Kidney (tissue), 13 donors: ENCODE measurements at regions not wholly inside any gene's neighbourhood (a gene's known extent, or its start where the extent isn't known, plus 50 kb on each side); places are given as distances from the start of the nearest gene placed in this dataset.
A peak's percentile ranks its signal among the peaks of the same experiment; 100 is the strongest.

Experiments
- DNase-seq, 5 donors: peaks; one replicate each; pipeline ENCODE4 v3.0.0-alpha.2; 2013 to 2020
- FAIRE-seq: peaks from 2 replicates; lab custom pipeline; 2012; peaks lifted over from hg19 to GRCh38; lab: Jason Lieb, UNC
- H3K27ac ChIP-seq, 2 donors: one replicate each; pipeline ENCODE4 v1.7.0; 2013; ENCODE audit warnings: low read depth in 2 of 2, low read length in 2 of 2, inconsistent platforms in 1 of 2
- H3K27me3 ChIP-seq: one replicate; pipeline ENCODE4 v1.7.1; 2013; ENCODE audit warnings: low read length, inconsistent platforms; ENCODE audit not compliant: control insufficient read depth, insufficient read depth
- H3K36me3 ChIP-seq, 3 donors: one replicate each; pipeline versions ENCODE4 v1.7.0 to v1.7.1; 2013; ENCODE audit warnings: low read length in 3 of 3, control low read depth in 1 of 3, inconsistent platforms in 1 of 3; ENCODE audit not compliant: insufficient read depth in 3 of 3, control insufficient read depth in 2 of 3
- H3K4me1 ChIP-seq, 3 donors: one replicate each; pipeline versions ENCODE4 v1.7.0 to v1.7.1; 2013; ENCODE audit warnings: low read length in 3 of 3, inconsistent platforms in 1 of 3, low read depth in 1 of 3; ENCODE audit not compliant: control insufficient read depth in 2 of 3, insufficient read depth in 2 of 3
- H3K4me3 ChIP-seq, 3 donors: one replicate each; pipeline versions ENCODE4 v1.7.0 to v1.8.1; 2013; ENCODE audit warnings: low read length in 3 of 3, control low read depth in 1 of 3, inconsistent platforms in 1 of 3
- H3K9ac ChIP-seq, 3 donors: one replicate each; pipeline versions ENCODE4 v1.7.0 to v1.7.1; 2013; ENCODE audit warnings: low read length in 3 of 3, control low read depth in 1 of 3, inconsistent platforms in 1 of 3
- H3K9me3 ChIP-seq, 3 donors: one replicate each; pipeline versions ENCODE4 v1.7.0 to v1.7.1; 2013; ENCODE audit warnings: low read length in 3 of 3, control low read depth in 1 of 3, inconsistent platforms in 1 of 3; ENCODE audit not compliant: control insufficient read depth in 2 of 3, insufficient read depth in 1 of 3
- CTCF ChIP-seq: IDR thresholded peaks from 3 replicates; pipeline ENCODE4 v1.5.1; 2012; ENCODE audit warnings: mild to moderate bottlenecking, moderate library complexity, borderline replicate concordance; ENCODE audit not compliant: insufficient read depth; ENCODE audit errors: extremely low read depth
- intact Hi-C: fragments of 100-400 bp; cut with DNase I; formaldehyde crosslinking; loops from one replicate; pipeline ENCODE4 v1.11.1; 2022
- donor health status: control.
- donor health status: control.
- donor health status: control.
- donor health status: control.
- donor health status: control.
- donor health status: DM: yes; HTN: yes; CAD: no.
- donor health status: Normal renal cell carcinoma (clear cell type).

- H3K9ac ChIP-seq = no peak overlapping the region
Measured at GRCh38 chr1:234710381-234710780, 100.4 kb upstream of the IRF2BP2 start.

GRCh38 chr1:234709473-234710228 is 99.7 kb upstream of the IRF2BP2 start:
- intact Hi-C loops = no loop called here
- Histone ChIP-seq H3K27me3 (no peaks in the 10 kb centered on the region), H3K9me3 (no peaks in the 10 kb centered on the region), H3K27ac (peak overlapping the region; percentile 36 to 38), H3K9ac (no peak overlapping the region), H3K4me3 (no peak overlapping the region), H3K4me1 (peaks cover 0 to 10% (median 0%) of the 10 kb centered on the region in 3 donors), H3K36me3 (no peaks in the 10 kb centered on the region)
- DNase-seq (peak in 4 of 5 donors; percentile 56 to 64 (median 60)), FAIRE-seq (no peak)
- TF ChIP-seq CTCF = no peak

More at GRCh38 chr1:234710381-234710780, 100.4 kb upstream of the IRF2BP2 start:
- FAIRE-seq (no peak), DNase-seq (no peak)
- Histone ChIP-seq H3K36me3 (no peaks in the 10 kb centered on the region), H3K27me3 (no peaks in the 10 kb centered on the region), H3K4me1 (peaks cover 0 to 13% (median 0%) of the 10 kb centered on the region in 3 donors), H3K27ac (no peak overlapping the region), H3K4me3 (no peak overlapping the region), H3K9me3 (no peaks in the 10 kb centered on the region)
- intact Hi-C loops = no loop called here
- TF ChIP-seq CTCF = no peak

GRCh38 chr1:234708700-234709395 is 98.9 kb upstream of the IRF2BP2 start:
- no peak for FAIRE-seq
- intact Hi-C loops = no loop called here

More at GRCh38 chr1:234708700-234709395, 98.9 kb upstream of the IRF2BP2 start:
- TF ChIP-seq CTCF = no peak
- Histone ChIP-seq H3K36me3 (no peaks in the 10 kb centered on the region), H3K27me3 (no peaks in the 10 kb centered on the region), H3K4me1 (peaks cover 0 to 10% (median 0%) of the 10 kb centered on the region in 3 donors), H3K27ac (peak overlapping the region in 1 of 2 donors; percentile 38), H3K9me3 (no peaks in the 10 kb centered on the region), H3K4me3 (no peak overlapping the region), H3K9ac (peak overlapping the region in 1 of 3 donors; percentile 2)
- no peak for DNase-seq
